ENCODE measurements at regions not wholly inside any gene's neighbourhood (a gene's known extent, or its start where the extent isn't known, plus 50 kb on each side); places are given as distances from the start of the nearest gene placed in this dataset.

GRCh38 chr11:119863236-119863635 is 134.2 kb upstream of the NECTIN1 start:
- TF ChIP-seq CTCF (IDR thresholded peaks at IDR 0.05): no peak
- ChIA-PET POLR2A (no interaction called here), CTCF (interaction anchor here (0.7 kb wide), 2 partner anchors 35 to 1486 kb away, joined by 3 to 6 read pairs; no protein-coding TSS in a partner anchor)
- H3K4me1 ChIP-seq (ENCODE audit: insufficient read depth, low read length): no peaks in the 10 kb centered on the region
- no peaks in the 10 kb centered on the region for H3K9me3 Mint-ChIP-seq
- no peak overlapping the region for H3K4me3 Mint-ChIP-seq
- intact Hi-C loops (cut with DNase I, micrococcal nuclease): no loop called here
- H3K27ac ChIP-seq (ENCODE audit: low read depth in 1 of 2, low read length in 2 of 2): no peak overlapping the region
- no peaks in the 10 kb centered on the region for H3K36me3 ChIP-seq (ENCODE audit: insufficient read depth, low read length)
- no peaks in the 10 kb centered on the region for H3K4me1 Mint-ChIP-seq (ENCODE audit: low read depth)
- no peaks in the 10 kb centered on the region for H3K36me3 Mint-ChIP-seq (ENCODE audit: low read depth)
- ATAC-seq (ENCODE audit: poor library complexity) (no peak), DNase-seq (no peak)
- no peak overlapping the region for H3K27ac Mint-ChIP-seq
- H3K9me3 ChIP-seq (ENCODE audit: control insufficient read depth in 1 of 2, insufficient read depth in 1 of 2, low read length in 2 of 2): peaks cover 0 to 7% of the 10 kb centered on the region in 2 experiments
- H3K27me3 ChIP-seq (ENCODE audit: control insufficient read depth in 1 of 2, insufficient read depth in 2 of 2, low read length in 2 of 2): peaks cover 0 to 10% of the 10 kb centered on the region in 2 experiments
- H3K4me3 ChIP-seq (ENCODE audit: low read length): no peak overlapping the region
- peaks cover 47% of the 10 kb centered on the region for H3K27me3 Mint-ChIP-seq

- Mint-ChIP-seq H3K4me3 (no peak overlapping the region), H3K27me3 (peaks cover 49% of the 10 kb centered on the region), H3K4me1 (ENCODE audit: low read depth) (no peaks in the 10 kb centered on the region), H3K9me3 (no peaks in the 10 kb centered on the region), H3K36me3 (ENCODE audit: low read depth) (no peaks in the 10 kb centered on the region), H3K27ac (no peak overlapping the region)
- H3K27me3 ChIP-seq (ENCODE audit: control insufficient read depth in 1 of 2, insufficient read depth in 2 of 2, low read length in 2 of 2): peaks cover 0 to 15% of the 10 kb centered on the region in 2 experiments
- ATAC-seq (ENCODE audit: poor library complexity) (no peak), DNase-seq (no peak)
- ChIA-PET POLR2A (no interaction called here), CTCF (no interaction called here)
- no peak overlapping the region for H3K27ac ChIP-seq (ENCODE audit: low read depth in 1 of 2, low read length in 2 of 2)
- no peaks in the 10 kb centered on the region for H3K36me3 ChIP-seq (ENCODE audit: insufficient read depth, low read length)
- H3K9me3 ChIP-seq (ENCODE audit: control insufficient read depth in 1 of 2, insufficient read depth in 1 of 2, low read length in 2 of 2): peaks cover 0 to 7% of the 10 kb centered on the region in 2 experiments
- no peaks in the 10 kb centered on the region for H3K4me1 ChIP-seq (ENCODE audit: insufficient read depth, low read length)
- TF ChIP-seq CTCF (IDR thresholded peaks at IDR 0.05): no peak
- no peak overlapping the region for H3K4me3 ChIP-seq (ENCODE audit: low read length)
- intact Hi-C loops (cut with DNase I, micrococcal nuclease): no loop called here
These were observed 132.2 kb upstream of the NECTIN1 start for GRCh38 chr11:119861160-119861559.

GRCh38 chr11:119860561-119861094 is 131.6 kb upstream of the NECTIN1 start:
- Mint-ChIP-seq H3K4me3 (no peak overlapping the region), H3K27me3 (peaks cover 54% of the 10 kb centered on the region), H3K9me3 (no peaks in the 10 kb centered on the region), H3K36me3 (ENCODE audit: low read depth) (no peaks in the 10 kb centered on the region), H3K4me1 (ENCODE audit: low read depth) (no peaks in the 10 kb centered on the region), H3K27ac (no peak overlapping the region)
- TF ChIP-seq CTCF (IDR thresholded peaks at IDR 0.05): no peak
- H3K27me3 ChIP-seq (ENCODE audit: control insufficient read depth in 1 of 2, insufficient read depth in 2 of 2, low read length in 2 of 2): peaks cover 0 to 15% of the 10 kb centered on the region in 2 experiments
- no peak overlapping the region for H3K27ac ChIP-seq (ENCODE audit: low read depth in 1 of 2, low read length in 2 of 2)
- ATAC-seq (ENCODE audit: poor library complexity) (no peak), DNase-seq (no peak)
- no peaks in the 10 kb centered on the region for H3K4me1 ChIP-seq (ENCODE audit: insufficient read depth, low read length)
- H3K36me3 ChIP-seq (ENCODE audit: insufficient read depth, low read length): no peaks in the 10 kb centered on the region
- intact Hi-C loops (cut with DNase I, micrococcal nuclease): no loop called here
- CTCF ChIA-PET: no interaction called here
- H3K9me3 ChIP-seq (ENCODE audit: control insufficient read depth in 1 of 2, insufficient read depth in 1 of 2, low read length in 2 of 2): peaks cover 0 to 7% of the 10 kb centered on the region in 2 experiments
- H3K4me3 ChIP-seq (ENCODE audit: low read length): no peak overlapping the region
- POLR2A ChIA-PET: no interaction called here
